ENCODE measurements at regions not wholly inside any gene's neighbourhood (a gene's known extent, or its start where the extent isn't known, plus 50 kb on each side); places are given as distances from the start of the nearest gene placed in this dataset.

DNA sequence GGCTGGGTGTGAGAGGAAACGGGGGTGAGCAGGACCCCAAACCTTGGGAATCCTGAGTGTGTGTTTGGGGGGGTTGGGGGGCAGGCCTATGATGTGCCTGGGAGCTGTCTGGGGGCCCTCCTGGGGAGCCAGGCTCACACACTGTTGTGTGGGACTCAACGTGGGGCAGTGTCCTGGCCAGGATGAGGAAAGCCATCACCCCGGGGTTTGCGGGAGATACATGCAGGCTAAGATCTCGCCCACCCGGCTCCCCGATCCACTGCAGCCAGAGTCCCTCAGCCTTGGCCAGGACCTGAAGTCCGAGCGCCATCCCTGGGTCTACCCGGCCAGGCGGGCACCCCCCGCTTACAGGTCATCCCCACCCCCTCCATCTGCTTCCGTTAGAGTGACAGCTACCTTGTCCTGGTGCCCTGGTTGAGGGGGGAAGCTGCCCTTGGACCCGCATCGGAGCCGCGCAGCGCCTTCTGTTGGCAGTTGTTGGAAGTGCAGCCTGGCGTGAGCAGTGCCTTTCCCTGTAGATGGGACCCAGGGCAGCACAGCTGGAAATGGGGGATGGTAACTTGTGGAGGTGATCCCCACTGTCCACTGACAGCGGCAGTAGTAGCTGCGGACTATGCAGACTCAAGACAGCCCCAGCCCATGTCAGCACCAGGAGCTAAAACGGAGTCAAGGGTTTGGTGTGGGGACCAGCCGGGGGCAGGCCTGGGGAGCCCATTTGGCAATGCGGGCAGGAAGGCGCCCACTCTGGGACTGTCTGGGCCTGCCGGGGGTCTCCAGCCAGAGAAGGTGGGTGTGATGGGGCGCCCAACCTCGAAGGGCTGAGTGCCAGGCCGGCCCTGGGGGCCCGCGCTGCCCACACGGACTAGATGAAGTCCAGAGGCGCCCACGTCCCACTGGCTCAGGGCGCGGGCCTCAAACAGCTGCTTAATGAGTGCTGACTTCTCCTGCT is 885.6 kb upstream of the ZNF722 start:
- H3K27me3 ChIP-seq (ENCODE audit: low read length) = no peaks in the 10 kb centered on the region
- H3K9me3 ChIP-seq (ENCODE audit: insufficient read depth, low read length) = peaks cover 19% of the 10 kb centered on the region; the same call in 1 of the 2 replicates
- H3K27ac ChIP-seq (ENCODE audit: low read depth, low read length) = no peak overlapping the region
- H3K36me3 ChIP-seq (ENCODE audit: low read length) = no peaks in the 10 kb centered on the region
- TF ChIP-seq, protein P1, sequence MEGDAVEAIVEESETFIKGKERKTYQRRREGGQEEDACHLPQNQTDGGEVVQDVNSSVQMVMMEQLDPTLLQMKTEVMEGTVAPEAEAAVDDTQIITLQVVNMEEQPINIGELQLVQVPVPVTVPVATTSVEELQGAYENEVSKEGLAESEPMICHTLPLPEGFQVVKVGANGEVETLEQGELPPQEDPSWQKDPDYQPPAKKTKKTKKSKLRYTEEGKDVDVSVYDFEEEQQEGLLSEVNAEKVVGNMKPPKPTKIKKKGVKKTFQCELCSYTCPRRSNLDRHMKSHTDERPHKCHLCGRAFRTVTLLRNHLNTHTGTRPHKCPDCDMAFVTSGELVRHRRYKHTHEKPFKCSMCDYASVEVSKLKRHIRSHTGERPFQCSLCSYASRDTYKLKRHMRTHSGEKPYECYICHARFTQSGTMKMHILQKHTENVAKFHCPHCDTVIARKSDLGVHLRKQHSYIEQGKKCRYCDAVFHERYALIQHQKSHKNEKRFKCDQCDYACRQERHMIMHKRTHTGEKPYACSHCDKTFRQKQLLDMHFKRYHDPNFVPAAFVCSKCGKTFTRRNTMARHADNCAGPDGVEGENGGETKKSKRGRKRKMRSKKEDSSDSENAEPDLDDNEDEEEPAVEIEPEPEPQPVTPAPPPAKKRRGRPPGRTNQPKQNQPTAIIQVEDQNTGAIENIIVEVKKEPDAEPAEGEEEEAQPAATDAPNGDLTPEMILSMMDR (IDR thresholded peaks at IDR 0.05; ENCODE audit: insufficient read depth, low read length, poor library complexity, severe bottlenecking) = no peak
- TF ChIP-seq EZH2phosphoT487 (conservative IDR thresholded peaks at IDR 0.05; ENCODE audit: low read length) = no peak
- H4K20me1 ChIP-seq (ENCODE audit: low read depth, low read length) = no peaks in the 10 kb centered on the region
- H3K4me3 ChIP-seq (ENCODE audit: insufficient read depth, low read length, poor library complexity, severe bottlenecking) = no peak overlapping the region
- H3F3A ChIP-seq (ENCODE audit: insufficient read depth) = no peaks in the 10 kb centered on the region
- H3K79me2 ChIP-seq (ENCODE audit: insufficient read depth, low read length) = no peaks in the 10 kb centered on the region
- H2AFZ ChIP-seq (ENCODE audit: low read depth, low read length, severe bottlenecking) = no peak overlapping the region
- no peaks in the 10 kb centered on the region; the same call in 1 of the 2 replicates for H3K9me2 ChIP-seq (replicated peaks; ENCODE audit: insufficient read depth, low read length)
- H3K4me2 ChIP-seq (ENCODE audit: low read depth, low read length, poor library complexity, severe bottlenecking) = no peak overlapping the region
- H3K9ac ChIP-seq (ENCODE audit: low read length) = no peak overlapping the region

DNA sequence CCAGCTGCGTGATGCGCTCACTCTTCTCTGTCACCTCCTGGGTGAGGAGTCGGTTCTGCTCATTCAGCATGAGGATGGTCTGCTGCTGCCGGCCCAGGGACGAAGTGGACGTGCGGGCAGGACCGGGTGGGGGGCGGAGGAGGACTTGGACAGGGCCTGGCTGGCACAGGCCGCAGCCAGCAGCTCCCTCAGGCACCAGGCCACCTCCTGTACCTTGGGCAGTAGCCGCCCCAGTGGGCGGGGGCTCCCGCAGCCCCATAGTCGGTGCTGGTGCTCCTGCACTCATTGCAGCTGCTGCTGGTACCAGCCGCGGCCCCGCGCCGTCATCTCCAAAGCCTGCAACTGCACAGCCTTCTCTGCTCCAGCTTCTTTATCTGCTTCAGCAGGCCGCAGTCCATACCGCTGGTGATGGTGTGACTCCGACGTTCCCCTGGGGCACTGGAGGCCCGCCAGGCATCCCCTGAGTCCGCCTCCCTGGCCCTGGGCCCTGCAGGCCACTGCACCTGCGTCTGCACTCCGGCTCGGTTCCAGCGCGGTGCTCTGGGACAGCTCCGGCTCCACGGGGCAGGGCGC is 884.9 kb upstream of the ZNF722 start:
- H3K27me3 ChIP-seq (ENCODE audit: low read length) = no peaks in the 10 kb centered on the region
- H3F3A ChIP-seq (ENCODE audit: insufficient read depth) = no peaks in the 10 kb centered on the region
- H3K9ac ChIP-seq (ENCODE audit: low read length) = no peak overlapping the region
- H3K4me3 ChIP-seq (ENCODE audit: insufficient read depth, low read length, poor library complexity, severe bottlenecking) = no peak overlapping the region
- H3K79me2 ChIP-seq (ENCODE audit: insufficient read depth, low read length) = no peaks in the 10 kb centered on the region
- TF ChIP-seq EZH2phosphoT487 (conservative IDR thresholded peaks at IDR 0.05; ENCODE audit: low read length) = no peak
- TF ChIP-seq, protein P1 (IDR thresholded peaks at IDR 0.05; ENCODE audit: insufficient read depth, low read length, poor library complexity, severe bottlenecking) = no peak
- H3K4me2 ChIP-seq (ENCODE audit: low read depth, low read length, poor library complexity, severe bottlenecking) = no peak overlapping the region
- peaks cover 19% of the 10 kb centered on the region; the same call in 1 of the 2 replicates for H3K9me3 ChIP-seq (ENCODE audit: insufficient read depth, low read length)
- no peaks in the 10 kb centered on the region for H3K9me2 ChIP-seq (replicated peaks; ENCODE audit: insufficient read depth, low read length)
- no peaks in the 10 kb centered on the region for H4K20me1 ChIP-seq (ENCODE audit: low read depth, low read length)
- no peak overlapping the region for H2AFZ ChIP-seq (ENCODE audit: low read depth, low read length, severe bottlenecking)
- H3K36me3 ChIP-seq (ENCODE audit: low read length) = no peaks in the 10 kb centered on the region
- no peak overlapping the region for H3K27ac ChIP-seq (ENCODE audit: low read depth, low read length)

DNA sequence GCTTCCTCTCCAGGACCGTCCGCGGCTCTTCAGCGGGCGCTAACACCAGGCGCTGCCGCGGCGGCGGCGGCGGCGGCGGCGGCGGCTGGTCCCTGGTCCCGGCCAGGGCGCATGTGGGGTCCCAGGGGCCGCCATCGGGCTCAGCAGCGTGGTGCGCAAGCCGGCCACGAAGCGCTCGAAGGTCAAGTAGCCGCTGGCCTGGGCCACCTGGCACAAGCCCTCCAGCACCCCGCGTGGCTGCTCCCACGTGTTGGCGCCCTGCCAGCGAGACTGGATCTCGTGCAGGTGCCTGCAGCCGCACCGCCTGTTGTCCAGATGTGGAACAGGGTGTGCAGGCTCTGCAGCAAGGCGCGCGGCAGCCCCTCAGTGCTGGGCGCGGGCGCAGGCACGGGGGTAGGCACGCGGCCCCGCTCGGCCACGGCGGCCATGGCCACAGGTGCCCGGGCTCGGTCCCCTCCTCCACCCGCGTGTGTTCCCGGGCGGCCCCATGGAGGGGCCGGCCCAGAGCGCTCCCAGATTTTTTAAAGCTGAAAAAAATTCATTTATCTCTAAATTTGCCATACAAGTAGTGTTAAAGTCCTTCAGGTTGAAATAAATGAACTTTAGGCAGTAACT is 884.2 kb upstream of the ZNF722 start:
- Histone ChIP-seq H3F3A (ENCODE audit: insufficient read depth) (no peaks in the 10 kb centered on the region), H3K9ac (ENCODE audit: low read length) (no peak overlapping the region), H3K27me3 (ENCODE audit: low read length) (no peaks in the 10 kb centered on the region), H3K4me3 (ENCODE audit: insufficient read depth, low read length, poor library complexity, severe bottlenecking) (no peak overlapping the region), H4K20me1 (ENCODE audit: low read depth, low read length) (no peaks in the 10 kb centered on the region), H3K36me3 (ENCODE audit: low read length) (no peaks in the 10 kb centered on the region), H3K79me2 (ENCODE audit: insufficient read depth, low read length) (no peaks in the 10 kb centered on the region), H3K27ac (ENCODE audit: low read depth, low read length) (no peak overlapping the region), H3K9me2 (replicated peaks; ENCODE audit: insufficient read depth, low read length) (no peaks in the 10 kb centered on the region), H3K4me2 (ENCODE audit: low read depth, low read length, poor library complexity, severe bottlenecking) (no peak overlapping the region), H2AFZ (ENCODE audit: low read depth, low read length, severe bottlenecking) (no peak overlapping the region), H3K9me3 (ENCODE audit: insufficient read depth, low read length) (peaks cover 19% of the 10 kb centered on the region; the same call in 1 of the 2 replicates)
- no peak for TF ChIP-seq EZH2phosphoT487 (conservative IDR thresholded peaks at IDR 0.05; ENCODE audit: low read length)
